ENCODE measurements at regions not wholly inside any gene's neighbourhood (a gene's known extent, or its start where the extent isn't known, plus 50 kb on each side); places are given as distances from the start of the nearest gene placed in this dataset.
"Not testable (repeated sequence)": the region's sequence is repeated elsewhere in the genome, so short reads cannot be mapped to it uniquely, and the experiment has no call there.

DNA sequence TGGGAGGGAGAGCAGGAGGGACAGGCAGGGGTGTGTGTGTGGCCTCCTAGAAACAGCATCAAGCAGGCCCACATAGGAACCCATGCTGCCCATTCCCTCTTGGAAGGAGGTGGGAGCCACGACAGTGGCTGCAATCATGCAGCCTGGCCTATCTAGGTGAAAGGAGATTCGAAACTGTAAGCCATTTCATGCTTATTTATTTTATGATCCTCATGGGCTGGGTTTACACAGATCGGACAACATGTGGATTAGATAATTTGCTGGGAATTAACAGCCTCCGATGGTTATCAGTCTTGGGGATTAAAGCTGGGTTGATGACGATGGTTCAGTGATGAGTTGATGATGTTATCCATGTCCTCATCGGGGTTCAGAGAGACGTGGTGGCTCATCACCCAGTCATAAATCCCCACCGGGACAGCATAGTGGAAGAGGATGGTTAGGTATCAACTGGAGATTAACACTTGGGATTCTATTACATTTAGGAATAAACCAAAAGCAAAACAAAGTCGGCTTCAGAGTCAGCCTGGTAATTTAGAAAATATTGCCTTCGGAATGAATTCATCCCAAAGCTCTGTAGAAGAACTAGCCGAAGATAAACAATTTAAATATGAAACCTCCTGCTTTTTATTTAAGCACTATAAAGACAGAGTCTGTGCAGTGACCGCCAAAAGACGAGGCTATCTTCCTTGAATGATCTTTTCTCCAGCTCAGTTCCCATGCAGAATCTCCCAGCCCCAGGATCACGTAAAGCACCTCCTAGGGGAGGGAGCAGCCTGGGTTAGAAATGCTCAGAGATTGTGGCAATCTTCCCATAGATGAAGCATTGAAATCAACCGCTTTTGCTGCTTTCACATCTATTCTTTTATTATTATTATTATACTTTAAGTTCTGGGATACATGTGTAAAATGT, 252.8 kb downstream of the FOXD2 start:
- Histone ChIP-seq H4K20me1 (ENCODE audit: insufficient read depth) (no peaks in the 10 kb centered on the region), H3F3A (ENCODE audit: insufficient read depth, low read depth) (no peaks in the 10 kb centered on the region), H3K79me2 (ENCODE audit: low read depth) (no peaks in the 10 kb centered on the region), H3K27ac (no peak overlapping the region), H3K9me3 (ENCODE audit: insufficient read depth, low read depth) (no peaks in the 10 kb centered on the region), H3K4me3 (no peak overlapping the region), H3K4me1 (replicated peaks; ENCODE audit: insufficient read depth) (no peaks in the 10 kb centered on the region), H2AFZ (no peak overlapping the region), H3K4me2 (no peak overlapping the region), H3K36me3 (ENCODE audit: low read depth) (no peaks in the 10 kb centered on the region), H3K27me3 (ENCODE audit: insufficient read depth, low read depth) (no peaks in the 10 kb centered on the region), H3K9me2 (ENCODE audit: insufficient read depth) (no peaks in the 10 kb centered on the region)
- CTCF ChIA-PET: no interaction called here
- POLR2A ChIA-PET (ENCODE audit: unreplicated experiment): no interaction called here
- no peak for TF ChIP-seq EZH2 (IDR thresholded peaks at IDR 0.05; ENCODE audit: low read depth)
- TF ChIP-seq, protein P1, sequence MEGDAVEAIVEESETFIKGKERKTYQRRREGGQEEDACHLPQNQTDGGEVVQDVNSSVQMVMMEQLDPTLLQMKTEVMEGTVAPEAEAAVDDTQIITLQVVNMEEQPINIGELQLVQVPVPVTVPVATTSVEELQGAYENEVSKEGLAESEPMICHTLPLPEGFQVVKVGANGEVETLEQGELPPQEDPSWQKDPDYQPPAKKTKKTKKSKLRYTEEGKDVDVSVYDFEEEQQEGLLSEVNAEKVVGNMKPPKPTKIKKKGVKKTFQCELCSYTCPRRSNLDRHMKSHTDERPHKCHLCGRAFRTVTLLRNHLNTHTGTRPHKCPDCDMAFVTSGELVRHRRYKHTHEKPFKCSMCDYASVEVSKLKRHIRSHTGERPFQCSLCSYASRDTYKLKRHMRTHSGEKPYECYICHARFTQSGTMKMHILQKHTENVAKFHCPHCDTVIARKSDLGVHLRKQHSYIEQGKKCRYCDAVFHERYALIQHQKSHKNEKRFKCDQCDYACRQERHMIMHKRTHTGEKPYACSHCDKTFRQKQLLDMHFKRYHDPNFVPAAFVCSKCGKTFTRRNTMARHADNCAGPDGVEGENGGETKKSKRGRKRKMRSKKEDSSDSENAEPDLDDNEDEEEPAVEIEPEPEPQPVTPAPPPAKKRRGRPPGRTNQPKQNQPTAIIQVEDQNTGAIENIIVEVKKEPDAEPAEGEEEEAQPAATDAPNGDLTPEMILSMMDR (conservative IDR thresholded peaks at IDR 0.05): no peak
- intact Hi-C loops (cut with micrococcal nuclease; ENCODE audit: unreplicated experiment): no loop called here
- DNase-seq: no peak
- no TSS peak for BruUV-seq (replicated peaks)

DNA sequence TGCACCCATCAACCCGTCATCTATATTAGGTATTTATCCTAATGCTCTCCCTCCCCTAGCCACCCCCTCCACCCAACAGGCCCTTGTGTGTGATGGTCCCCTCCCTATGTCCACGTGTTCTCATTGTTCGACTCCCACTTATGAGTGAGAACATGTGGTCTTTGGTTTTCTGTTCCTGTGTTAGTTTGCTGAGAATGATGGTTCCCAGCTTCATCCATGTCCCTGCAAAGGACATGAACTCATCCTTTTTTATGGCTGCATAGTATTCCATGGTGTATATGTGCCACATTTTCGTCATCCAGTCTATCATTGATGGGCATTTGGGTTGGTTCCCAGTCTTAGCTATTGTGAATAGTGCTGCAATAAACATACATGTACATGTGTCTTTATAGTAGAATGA, 253.4 kb downstream of the FOXD2 start:
- POLR2A ChIA-PET (ENCODE audit: unreplicated experiment); BruUV-seq (replicated peaks); H3K9me3 ChIP-seq (ENCODE audit: insufficient read depth, low read depth); H3K4me2 ChIP-seq; intact Hi-C loops (cut with micrococcal nuclease; ENCODE audit: unreplicated experiment); H3K27ac ChIP-seq; H3K4me3 ChIP-seq; DNase-seq; H2AFZ ChIP-seq; H3K27me3 ChIP-seq (ENCODE audit: insufficient read depth, low read depth); H3K79me2 ChIP-seq (ENCODE audit: low read depth); H3F3A ChIP-seq (ENCODE audit: insufficient read depth, low read depth); H4K20me1 ChIP-seq (ENCODE audit: insufficient read depth); CTCF ChIA-PET; H3K36me3 ChIP-seq (ENCODE audit: low read depth); H3K4me1 ChIP-seq (replicated peaks; ENCODE audit: insufficient read depth); H3K9me2 ChIP-seq (ENCODE audit: insufficient read depth): not testable (repeated sequence)

DNA sequence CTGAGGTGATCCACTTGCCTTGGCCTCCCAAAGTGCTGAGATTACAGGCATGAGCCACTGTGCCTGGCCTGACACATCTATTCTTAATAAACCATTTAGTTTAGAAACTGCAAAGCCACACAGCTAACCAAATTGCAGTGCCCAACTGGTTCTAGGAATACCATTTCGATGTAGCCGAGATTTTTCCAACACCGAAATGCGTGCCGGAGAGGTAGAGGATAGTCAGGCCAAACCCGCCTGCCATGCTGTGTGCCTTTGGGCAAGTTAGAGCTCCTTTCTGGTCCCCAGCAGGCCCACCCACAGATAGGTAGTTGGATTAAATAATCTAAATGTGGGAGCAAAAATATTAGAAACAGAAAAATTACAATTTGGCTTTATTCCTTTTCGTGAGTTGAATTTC, 254.4 kb downstream of the FOXD2 start:
- Histone ChIP-seq H3K4me1 (replicated peaks; ENCODE audit: insufficient read depth) (peaks cover 14% of the 10 kb centered on the region), H3K9me2 (ENCODE audit: insufficient read depth) (no peaks in the 10 kb centered on the region), H4K20me1 (ENCODE audit: insufficient read depth) (no peaks in the 10 kb centered on the region), H3K9me3 (ENCODE audit: insufficient read depth, low read depth) (no peaks in the 10 kb centered on the region), H3K4me2 (no peak overlapping the region), H3F3A (ENCODE audit: insufficient read depth, low read depth) (peaks cover 16% of the 10 kb centered on the region), H3K79me2 (ENCODE audit: low read depth) (no peaks in the 10 kb centered on the region), H3K4me3 (no peak overlapping the region), H2AFZ (no peak overlapping the region), H3K36me3 (ENCODE audit: low read depth) (no peaks in the 10 kb centered on the region), H3K27ac (no peak overlapping the region), H3K27me3 (ENCODE audit: insufficient read depth, low read depth) (no peaks in the 10 kb centered on the region)
- ChIA-PET POLR2A (ENCODE audit: unreplicated experiment) (interaction anchor here (0.7 kb wide), 1 partner anchor 278 kb away, joined by 7 read pairs; no protein-coding TSS in a partner anchor), CTCF (no interaction called here)
- no peak for TF ChIP-seq EZH2 (IDR thresholded peaks at IDR 0.05; ENCODE audit: low read depth)
- TF ChIP-seq, protein P1 (conservative IDR thresholded peaks at IDR 0.05): no peak
- intact Hi-C loops (cut with micrococcal nuclease; ENCODE audit: unreplicated experiment): no loop called here
- BruUV-seq (replicated peaks): no TSS peak
- no peak for DNase-seq
